Endothelial cell (in vitro differentiated cells): ENCODE measurements at regions not wholly inside any gene's neighbourhood (a gene's known extent, or its start where the extent isn't known, plus 50 kb on each side); places are given as distances from the start of the nearest gene placed in this dataset.

Experiments
- DNase-seq: peaks from one replicate; pipeline ENCODE4 v3.0.0; 2021; ENCODE audit warnings: low spot score
- H3K27ac Mint-ChIP-seq: one replicate; pipeline ENCODE4 v1.8.0; 2021; ENCODE audit warnings: mixed read lengths, inconsistent platforms; ENCODE audit not compliant: unreplicated experiment
- H3K27me3 Mint-ChIP-seq: one replicate; pipeline ENCODE4 v1.8.0; 2021; ENCODE audit warnings: mild to moderate bottlenecking, moderate library complexity, mixed read lengths, inconsistent platforms; ENCODE audit not compliant: unreplicated experiment
- H3K36me3 Mint-ChIP-seq: one replicate; pipeline ENCODE4 v1.8.0; 2021; ENCODE audit warnings: mild to moderate bottlenecking, low read depth, mixed read lengths, inconsistent platforms; ENCODE audit not compliant: unreplicated experiment
- H3K4me1 Mint-ChIP-seq: one replicate; pipeline ENCODE4 v1.8.0; 2021; ENCODE audit warnings: mild to moderate bottlenecking, mixed read lengths, inconsistent platforms; ENCODE audit not compliant: unreplicated experiment
- H3K4me3 Mint-ChIP-seq: one replicate; pipeline ENCODE4 v1.8.0; 2021; ENCODE audit warnings: mild to moderate bottlenecking, mixed read lengths, inconsistent platforms; ENCODE audit not compliant: unreplicated experiment
- H3K9me3 Mint-ChIP-seq: one replicate; pipeline ENCODE4 v1.8.0; 2021; ENCODE audit warnings: mixed read lengths, inconsistent platforms; ENCODE audit not compliant: unreplicated experiment
- TF ChIP-seq, protein P1 (sequence below): fragments of 200-600 bp; sonication (generic); IDR thresholded peaks from one replicate; pipeline ENCODE4 v1.5.0; 2021; ENCODE audit warnings: antibody characterized with exemption; ENCODE audit not compliant: unreplicated experiment

DNA sequence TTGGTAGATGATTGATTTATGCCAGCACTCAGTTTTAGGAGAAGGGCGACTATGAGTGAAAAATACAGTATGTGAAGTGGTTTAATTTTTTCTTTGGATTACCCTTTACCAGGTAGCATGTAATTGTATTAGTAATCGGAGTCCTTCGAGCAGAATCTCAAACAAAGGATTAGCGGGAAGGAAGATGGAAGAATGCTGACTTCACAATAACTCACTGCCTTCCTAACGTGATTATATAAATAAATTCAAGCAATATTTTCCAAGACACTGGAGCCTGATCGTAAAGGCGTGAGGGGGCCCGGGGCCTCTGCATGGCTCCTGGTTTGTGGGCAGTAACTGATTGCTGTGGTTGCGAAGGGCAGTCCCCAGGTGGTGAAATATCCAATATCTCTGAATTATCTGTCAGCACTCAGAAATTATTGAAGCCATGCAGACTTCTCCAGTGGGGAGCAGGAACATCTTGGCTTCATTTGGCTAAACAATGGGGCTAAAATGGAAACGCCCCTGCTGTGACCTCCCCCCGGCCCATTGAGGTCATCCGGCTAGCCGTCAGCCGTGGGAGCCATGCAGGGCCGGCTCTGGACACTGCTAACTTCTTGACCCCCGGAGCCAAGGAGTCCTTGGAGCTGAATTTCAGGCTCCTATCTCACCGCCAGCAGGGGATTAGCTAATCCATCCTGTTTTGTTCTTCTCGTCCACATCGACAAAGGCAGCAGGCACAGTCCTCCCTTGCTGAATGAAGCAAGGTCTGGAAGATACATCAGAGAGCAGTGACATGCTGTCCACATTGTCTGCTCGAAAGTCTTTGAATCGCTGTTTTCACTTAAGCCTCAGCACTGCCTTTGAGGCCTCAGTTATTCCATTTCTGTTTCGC is 295.9 kb upstream of the N4BP1 start:
- Mint-ChIP-seq H3K27ac (no peak overlapping the region), H3K36me3 (no peaks in the 10 kb centered on the region), H3K4me1 (no peaks in the 10 kb centered on the region), H3K4me3 (no peak overlapping the region), H3K9me3 (no peaks in the 10 kb centered on the region), H3K27me3 (peaks cover 1% of the 10 kb centered on the region)
- TF ChIP-seq, protein P1, sequence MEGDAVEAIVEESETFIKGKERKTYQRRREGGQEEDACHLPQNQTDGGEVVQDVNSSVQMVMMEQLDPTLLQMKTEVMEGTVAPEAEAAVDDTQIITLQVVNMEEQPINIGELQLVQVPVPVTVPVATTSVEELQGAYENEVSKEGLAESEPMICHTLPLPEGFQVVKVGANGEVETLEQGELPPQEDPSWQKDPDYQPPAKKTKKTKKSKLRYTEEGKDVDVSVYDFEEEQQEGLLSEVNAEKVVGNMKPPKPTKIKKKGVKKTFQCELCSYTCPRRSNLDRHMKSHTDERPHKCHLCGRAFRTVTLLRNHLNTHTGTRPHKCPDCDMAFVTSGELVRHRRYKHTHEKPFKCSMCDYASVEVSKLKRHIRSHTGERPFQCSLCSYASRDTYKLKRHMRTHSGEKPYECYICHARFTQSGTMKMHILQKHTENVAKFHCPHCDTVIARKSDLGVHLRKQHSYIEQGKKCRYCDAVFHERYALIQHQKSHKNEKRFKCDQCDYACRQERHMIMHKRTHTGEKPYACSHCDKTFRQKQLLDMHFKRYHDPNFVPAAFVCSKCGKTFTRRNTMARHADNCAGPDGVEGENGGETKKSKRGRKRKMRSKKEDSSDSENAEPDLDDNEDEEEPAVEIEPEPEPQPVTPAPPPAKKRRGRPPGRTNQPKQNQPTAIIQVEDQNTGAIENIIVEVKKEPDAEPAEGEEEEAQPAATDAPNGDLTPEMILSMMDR = no peak
- no peak for DNase-seq

DNA sequence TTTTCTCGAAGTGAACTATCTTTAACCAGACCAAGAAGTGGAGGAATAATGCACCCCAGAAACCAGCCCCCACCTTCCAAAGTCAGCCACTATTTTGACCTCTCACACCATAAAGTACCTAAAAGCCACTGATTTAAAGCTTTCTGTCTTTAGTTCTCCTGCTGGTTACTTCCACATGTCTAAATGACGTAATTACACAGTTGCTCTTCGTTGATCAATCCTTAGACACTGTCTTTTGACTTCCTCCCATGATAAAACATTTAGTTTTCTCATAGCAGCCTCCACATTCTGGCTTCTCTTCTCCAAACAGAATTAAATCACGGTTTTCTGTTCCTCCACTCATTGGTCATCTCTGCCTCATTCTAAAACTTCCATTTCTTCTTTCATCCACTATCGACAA is 294.4 kb upstream of the N4BP1 start:
- H3K4me3 Mint-ChIP-seq = no peak overlapping the region
- no peaks in the 10 kb centered on the region for H3K9me3 Mint-ChIP-seq
- no peaks in the 10 kb centered on the region for H3K4me1 Mint-ChIP-seq
- DNase-seq = no peak
- H3K27ac Mint-ChIP-seq = no peak overlapping the region
- H3K36me3 Mint-ChIP-seq = no peaks in the 10 kb centered on the region
- peaks cover under 1% of the 10 kb centered on the region for H3K27me3 Mint-ChIP-seq
- TF ChIP-seq, protein P1 = no peak

DNA sequence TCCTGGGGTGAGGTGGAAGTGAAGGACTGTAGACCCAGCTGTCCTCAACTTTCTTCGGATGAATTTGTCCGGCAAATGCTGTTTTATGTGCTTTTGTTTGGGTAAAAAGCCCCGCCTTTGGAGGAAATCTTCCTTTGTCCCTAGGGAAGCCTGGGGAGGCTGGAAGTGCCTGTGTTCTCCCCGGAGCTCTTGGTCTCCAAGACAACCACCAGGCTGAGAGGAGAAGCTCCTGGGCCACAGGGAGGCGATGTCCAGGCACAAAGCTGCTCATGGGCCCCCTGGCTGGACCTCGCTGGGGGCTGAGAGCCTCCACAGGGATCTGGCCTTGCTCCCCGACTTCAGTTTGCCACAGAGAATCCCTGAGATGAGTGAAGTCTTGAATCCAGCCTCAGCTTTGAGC is 293.1 kb upstream of the N4BP1 start:
- no peak for DNase-seq
- TF ChIP-seq, protein P1 = no peak
- Mint-ChIP-seq H3K4me1 (no peaks in the 10 kb centered on the region), H3K9me3 (no peaks in the 10 kb centered on the region), H3K36me3 (no peaks in the 10 kb centered on the region), H3K27me3 (peaks cover 3% of the 10 kb centered on the region), H3K4me3 (no peak overlapping the region), H3K27ac (no peak overlapping the region)

DNA sequence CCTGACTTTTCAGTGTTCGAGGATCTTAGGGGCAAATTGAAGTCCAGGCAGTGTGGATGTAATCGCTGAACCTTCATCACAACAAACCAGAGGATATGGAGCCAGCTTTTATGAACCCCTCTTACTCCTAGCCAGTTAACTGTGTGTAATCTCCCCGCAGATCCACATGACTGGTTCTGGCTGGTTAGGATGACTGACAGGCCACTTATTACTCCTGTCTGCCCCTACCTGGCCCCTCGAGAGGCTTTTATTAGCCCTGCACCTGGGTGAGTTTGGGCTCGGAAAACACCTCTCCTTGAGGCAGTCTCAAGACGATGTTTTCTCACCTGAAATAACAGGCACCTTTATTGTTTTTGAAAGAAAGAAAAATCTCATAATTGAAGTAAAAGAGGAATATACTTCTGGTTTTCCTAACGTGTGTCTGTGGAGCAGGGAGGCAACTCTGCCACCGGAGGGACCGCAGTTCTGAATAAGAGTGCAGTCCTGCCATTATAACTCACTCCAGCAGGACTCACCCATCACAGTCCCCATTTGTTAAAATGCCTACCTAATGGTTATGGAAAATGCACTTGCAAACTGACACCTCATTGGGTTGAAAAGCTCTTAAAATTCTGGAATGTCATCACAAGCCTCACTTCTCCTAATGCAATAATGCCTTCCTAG is 291.9 kb upstream of the N4BP1 start:
- Mint-ChIP-seq H3K9me3 (no peaks in the 10 kb centered on the region), H3K4me1 (no peaks in the 10 kb centered on the region)

More for the DNA sequence above, 291.9 kb upstream of the N4BP1 start:
- DNase-seq = peak; percentile 30
- TF ChIP-seq, protein P1 = peak; percentile 9
- Mint-ChIP-seq H3K36me3 (no peaks in the 10 kb centered on the region), H3K27ac (no peak overlapping the region), H3K4me3 (no peak overlapping the region), H3K27me3 (peaks cover 3% of the 10 kb centered on the region)
